Nephron (organoid): ENCODE measurements at regions not wholly inside any gene's neighbourhood (a gene's known extent, or its start where the extent isn't known, plus 50 kb on each side); places are given as distances from the start of the nearest gene placed in this dataset.

Experiments
- H3K27ac Mint-ChIP-seq, 3 experiments: 2 replicates each; pipeline ENCODE4 v1.8.0; 2020; ENCODE audit warnings: mixed read lengths in 3 of 3, mild to moderate bottlenecking in 2 of 3, moderate library complexity in 1 of 3
- H3K27me3 Mint-ChIP-seq: 2 replicates; pipeline ENCODE4 v1.8.0; 2021; ENCODE audit warnings: low read depth, mild to moderate bottlenecking, moderate library complexity, mixed read lengths
- H3K36me3 Mint-ChIP-seq: 2 replicates; pipeline ENCODE4 v1.8.0; 2020; ENCODE audit warnings: low read depth, mixed read lengths
- H3K4me1 Mint-ChIP-seq: 2 replicates; pipeline ENCODE4 v1.8.0; 2020; ENCODE audit warnings: mixed read lengths
- H3K4me3 Mint-ChIP-seq, 3 experiments: 2 replicates each; pipeline ENCODE4 v1.8.0; 2020; ENCODE audit warnings: mild to moderate bottlenecking in 3 of 3, mixed read lengths in 3 of 3, moderate library complexity in 2 of 3
- H3K9me3 Mint-ChIP-seq: 2 replicates; pipeline ENCODE4 v1.8.0; 2020; ENCODE audit warnings: mixed read lengths
- CTCF ChIP-seq, 3 experiments: fragments of 200-600 bp; sonication (generic); IDR thresholded peaks; one replicate each; pipeline ENCODE4 v1.5.0; 2021; ENCODE audit warnings: antibody characterized with exemption in 3 of 3; ENCODE audit not compliant: unreplicated experiment in 3 of 3

GRCh38 chr16:87221633-87222032 is 95.6 kb downstream of the C16orf95 start:
- no peaks in the 10 kb centered on the region for H3K27me3 Mint-ChIP-seq
- H3K9me3 Mint-ChIP-seq, result peaks cover 2% of the 10 kb centered on the region
- H3K4me3 Mint-ChIP-seq, result no peak overlapping the region
- H3K4me1 Mint-ChIP-seq, result no peaks in the 10 kb centered on the region
- no peak for TF ChIP-seq CTCF (IDR thresholded peaks at IDR 0.05; ENCODE audit: unreplicated experiment in 3 of 3)
- H3K36me3 Mint-ChIP-seq, result no peaks in the 10 kb centered on the region
- H3K27ac Mint-ChIP-seq, result no peak overlapping the region

GRCh38 chr16:87222335-87222734 is 94.9 kb downstream of the C16orf95 start:
- H3K27ac Mint-ChIP-seq, result no peak overlapping the region
- no peak for TF ChIP-seq CTCF (IDR thresholded peaks at IDR 0.05; ENCODE audit: unreplicated experiment in 3 of 3)
- peaks cover 5% of the 10 kb centered on the region for H3K4me1 Mint-ChIP-seq
- H3K36me3 Mint-ChIP-seq, result no peaks in the 10 kb centered on the region
- peaks cover 2% of the 10 kb centered on the region for H3K9me3 Mint-ChIP-seq
- H3K4me3 Mint-ChIP-seq, result no peak overlapping the region
- H3K27me3 Mint-ChIP-seq, result no peaks in the 10 kb centered on the region

GRCh38 chr16:87223656-87224248 is 93.4 kb downstream of the C16orf95 start:
- peaks cover 5% of the 10 kb centered on the region for H3K4me1 Mint-ChIP-seq
- H3K4me3 Mint-ChIP-seq, result no peak overlapping the region
- TF ChIP-seq CTCF (IDR thresholded peaks at IDR 0.05; ENCODE audit: unreplicated experiment in 3 of 3), result no peak
- no peaks in the 10 kb centered on the region for H3K36me3 Mint-ChIP-seq
- peaks cover under 1% of the 10 kb centered on the region for H3K27me3 Mint-ChIP-seq
- peaks cover 2% of the 10 kb centered on the region for H3K9me3 Mint-ChIP-seq
- no peak overlapping the region for H3K27ac Mint-ChIP-seq

GRCh38 chr16:87226926-87227295 is 90.3 kb downstream of the C16orf95 start:
- H3K27ac Mint-ChIP-seq, result peak overlapping the region; percentile 44 to 86 (median 61)
- no peak for TF ChIP-seq CTCF (IDR thresholded peaks at IDR 0.05; ENCODE audit: unreplicated experiment in 3 of 3)
- peaks cover 5% of the 10 kb centered on the region for H3K27me3 Mint-ChIP-seq

GRCh38 chr16:87227296-87227951 is 89.8 kb downstream of the C16orf95 start:
- H3K36me3 Mint-ChIP-seq, result no peaks in the 10 kb centered on the region
- no peak for TF ChIP-seq CTCF (IDR thresholded peaks at IDR 0.05; ENCODE audit: unreplicated experiment in 3 of 3)
- H3K27me3 Mint-ChIP-seq, result peaks cover 5% of the 10 kb centered on the region
- no peak overlapping the region for H3K4me3 Mint-ChIP-seq
- H3K9me3 Mint-ChIP-seq, result peaks cover 8% of the 10 kb centered on the region
- H3K27ac Mint-ChIP-seq, result peak overlapping the region; percentile 44 to 86 (median 61)
- peaks cover 5% of the 10 kb centered on the region for H3K4me1 Mint-ChIP-seq

More at GRCh38 chr16:87226926-87227295, 90.3 kb downstream of the C16orf95 start:
- Mint-ChIP-seq H3K4me3 (no peak overlapping the region), H3K36me3 (no peaks in the 10 kb centered on the region), H3K9me3 (peaks cover 8% of the 10 kb centered on the region), H3K4me1 (peaks cover 5% of the 10 kb centered on the region)

GRCh38 chr16:87228363-87228762 is 88.8 kb downstream of the C16orf95 start:
- TF ChIP-seq CTCF (IDR thresholded peaks at IDR 0.05; ENCODE audit: unreplicated experiment in 3 of 3), result no peak
- no peaks in the 10 kb centered on the region for H3K36me3 Mint-ChIP-seq

More at GRCh38 chr16:87228363-87228762, 88.8 kb downstream of the C16orf95 start:
- Mint-ChIP-seq H3K27ac (no peak overlapping the region), H3K4me1 (peaks cover 5% of the 10 kb centered on the region), H3K9me3 (peaks cover 8% of the 10 kb centered on the region), H3K4me3 (no peak overlapping the region), H3K27me3 (peaks cover 10% of the 10 kb centered on the region)
